Esophagus muscularis mucosa (tissue), 4 donors: ENCODE measurements at regions not wholly inside any gene's neighbourhood (a gene's known extent, or its start where the extent isn't known, plus 50 kb on each side); places are given as distances from the start of the nearest gene placed in this dataset.
A peak's percentile ranks its signal among the peaks of the same experiment; 100 is the strongest.

Source experiments
- DNase-seq: peaks from one replicate; pipeline ENCODE4 v3.0.0-alpha.2; 2017; ENCODE audit errors: extremely low spot score
- H3K27ac ChIP-seq, 4 donors: fragments of 200-600 bp; sonication (generic); replicated peaks in 1 of 4; 1 replicate in 3 of 4; 2 replicates in 1 of 4; pipeline ENCODE4 v1.5.1; 2016 to 2019; ENCODE audit warnings: mild to moderate bottlenecking in 1 of 4
- H3K27me3 ChIP-seq, 4 donors: fragments of 200-600 bp; sonication (generic); one replicate each; pipeline versions ENCODE4 v1.5.1 to v1.6.0; 2016 to 2019
- H3K36me3 ChIP-seq, 4 donors: fragments of 200-600 bp; sonication (generic); one replicate each; pipeline ENCODE4 v1.5.1; 2016 to 2019
- H3K4me1 ChIP-seq, 4 donors: fragments of 200-600 bp; sonication (generic); one replicate each; pipeline ENCODE4 v1.5.1; 2016 to 2019
- H3K4me3 ChIP-seq, 4 donors: fragments of 200-600 bp; sonication (generic); 1 replicate in 2 of 4; 2 replicates in 2 of 4; pipeline ENCODE4 v1.5.1; 2016 to 2019; ENCODE audit warnings: mild to moderate bottlenecking in 4 of 4, moderate library complexity in 1 of 4
- H3K9me3 ChIP-seq, 4 donors: fragments of 200-600 bp; sonication (generic); 1 replicate in 3 of 4; 2 replicates in 1 of 4; pipeline ENCODE4 v1.5.1; 2016 to 2019
- EP300 ChIP-seq: sonication (generic); formaldehyde crosslinking; IDR thresholded peaks from one replicate; pipeline ENCODE4 v1.6.1; 2017; ENCODE audit warnings: antibody characterized with exemption
- POLR2A ChIP-seq: fragments of 450-650 bp; IDR thresholded peaks from one replicate; pipeline ENCODE4 v1.6.1; 2017; ENCODE audit warnings: antibody characterized with exemption, moderate library complexity, mild to moderate bottlenecking, low read depth
- POLR2AphosphoS5 ChIP-seq, 2 donors: sonication (generic); formaldehyde crosslinking; IDR thresholded peaks; one replicate each; pipeline ENCODE4 v1.6.1; 2017; ENCODE audit warnings: antibody characterized with exemption in 2 of 2
- WGBS: methylation state at CpG from one replicate; pipeline ENCODE4 v1.1.5; 2018; 5-methylcytosine and 5-hydroxymethylcytosine counted together
- intact Hi-C: fragments of 100-400 bp; cut with DNase I; formaldehyde crosslinking; loops from one replicate; pipeline ENCODE4 v1.15.1; 2023
- TF ChIP-seq, protein P1 (sequence below), 3 experiments: fragments of 200-600 bp in 2 of 3; fragments of 450-650 bp in 1 of 3; sonication (generic) in 2 of 3; IDR thresholded peaks; one replicate each; pipeline ENCODE4 v1.5.1; 2017 to 2019; ENCODE audit warnings: antibody characterized with exemption in 3 of 3, mild to moderate bottlenecking in 2 of 3, moderate library complexity in 1 of 3

DNA sequence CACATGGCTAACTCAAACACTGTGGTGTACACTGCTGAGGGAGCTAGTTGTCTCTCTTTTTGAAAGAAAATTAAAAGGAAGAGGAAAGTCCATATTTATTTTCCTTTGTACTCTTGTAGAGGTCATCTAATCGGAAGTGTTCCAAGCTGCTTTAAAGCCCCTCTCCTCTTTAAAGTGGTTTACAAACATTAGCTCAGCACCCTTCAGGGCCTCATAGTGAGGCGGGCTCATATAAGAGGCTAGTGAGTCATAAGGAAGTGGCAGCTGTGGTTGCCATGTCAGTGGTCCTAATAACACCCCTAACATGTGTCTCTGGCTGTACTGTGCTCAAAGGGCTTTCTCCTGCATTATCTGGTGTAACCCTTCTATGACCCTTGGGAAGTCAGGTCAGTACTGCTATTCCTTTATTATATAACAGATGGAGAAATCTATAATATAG lies 104.4 kb upstream of the SERBP1 start:
- intact Hi-C loops, result loop anchor here (5.0 to 10.0 kb wide), 4 partner anchors 153 to 810 kb away; partner anchors contain the start of gene GADD45A
- H3K4me3 ChIP-seq, result no peak overlapping the region
- H3K4me1 ChIP-seq, result peaks cover 0 to 9% (median 6%) of the 10 kb centered on the region in 4 donors
- H3K27me3 ChIP-seq, result no peaks in the 10 kb centered on the region
- 86% methylated on average over 2 of the region's 2 CpGs for WGBS
- H3K36me3 ChIP-seq, result no peaks in the 10 kb centered on the region
- H3K9me3 ChIP-seq, result no peaks in the 10 kb centered on the region
- TF ChIP-seq POLR2AphosphoS5 (IDR thresholded peaks at IDR 0.05) (no peak), POLR2A (no peak), EP300 (no peak)
- TF ChIP-seq, protein P1, sequence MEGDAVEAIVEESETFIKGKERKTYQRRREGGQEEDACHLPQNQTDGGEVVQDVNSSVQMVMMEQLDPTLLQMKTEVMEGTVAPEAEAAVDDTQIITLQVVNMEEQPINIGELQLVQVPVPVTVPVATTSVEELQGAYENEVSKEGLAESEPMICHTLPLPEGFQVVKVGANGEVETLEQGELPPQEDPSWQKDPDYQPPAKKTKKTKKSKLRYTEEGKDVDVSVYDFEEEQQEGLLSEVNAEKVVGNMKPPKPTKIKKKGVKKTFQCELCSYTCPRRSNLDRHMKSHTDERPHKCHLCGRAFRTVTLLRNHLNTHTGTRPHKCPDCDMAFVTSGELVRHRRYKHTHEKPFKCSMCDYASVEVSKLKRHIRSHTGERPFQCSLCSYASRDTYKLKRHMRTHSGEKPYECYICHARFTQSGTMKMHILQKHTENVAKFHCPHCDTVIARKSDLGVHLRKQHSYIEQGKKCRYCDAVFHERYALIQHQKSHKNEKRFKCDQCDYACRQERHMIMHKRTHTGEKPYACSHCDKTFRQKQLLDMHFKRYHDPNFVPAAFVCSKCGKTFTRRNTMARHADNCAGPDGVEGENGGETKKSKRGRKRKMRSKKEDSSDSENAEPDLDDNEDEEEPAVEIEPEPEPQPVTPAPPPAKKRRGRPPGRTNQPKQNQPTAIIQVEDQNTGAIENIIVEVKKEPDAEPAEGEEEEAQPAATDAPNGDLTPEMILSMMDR (IDR thresholded peaks at IDR 0.05), result no peak
- H3K27ac ChIP-seq, result no peak overlapping the region
- no peak for DNase-seq

DNA sequence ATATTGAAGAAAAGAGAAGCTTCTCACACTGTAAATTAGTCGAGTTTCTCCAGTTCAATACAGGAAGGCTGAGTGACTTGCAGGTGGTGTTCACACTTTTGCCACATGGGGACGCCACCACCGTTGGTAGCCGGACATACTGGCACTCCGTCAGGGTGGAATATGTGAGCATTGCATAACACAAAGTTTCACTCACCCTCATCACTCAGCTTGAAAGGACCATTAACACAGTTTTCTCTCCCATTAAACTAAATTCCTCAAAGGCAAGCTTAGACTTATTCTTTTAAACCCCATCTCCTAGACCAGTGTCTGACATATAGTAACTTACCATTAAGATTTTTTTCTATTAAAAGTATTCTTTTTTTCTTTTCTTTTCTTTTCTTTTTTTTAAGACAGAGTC lies 105.3 kb upstream of the SERBP1 start:
- Histone ChIP-seq H3K9me3 (no peaks in the 10 kb centered on the region), H3K27ac (no peak overlapping the region), H3K4me1 (peaks cover 0 to 9% (median 6%) of the 10 kb centered on the region in 4 donors), H3K27me3 (no peaks in the 10 kb centered on the region), H3K36me3 (no peaks in the 10 kb centered on the region), H3K4me3 (no peak overlapping the region)
- TF ChIP-seq EP300 (no peak), POLR2A (no peak), POLR2AphosphoS5 (IDR thresholded peaks at IDR 0.05) (peak in 1 of 2 donors; percentile 38)
- TF ChIP-seq, protein P1 (IDR thresholded peaks at IDR 0.05), result peak; percentile 73 to 82 (median 78)
- intact Hi-C loops, result loop anchor here (10.0 kb wide), 3 partner anchors 319 to 809 kb away; no protein-coding TSS in a partner anchor
- DNase-seq, result peak; percentile 94
- WGBS, result 12% methylated on average over 5 of the region's 5 CpGs

DNA sequence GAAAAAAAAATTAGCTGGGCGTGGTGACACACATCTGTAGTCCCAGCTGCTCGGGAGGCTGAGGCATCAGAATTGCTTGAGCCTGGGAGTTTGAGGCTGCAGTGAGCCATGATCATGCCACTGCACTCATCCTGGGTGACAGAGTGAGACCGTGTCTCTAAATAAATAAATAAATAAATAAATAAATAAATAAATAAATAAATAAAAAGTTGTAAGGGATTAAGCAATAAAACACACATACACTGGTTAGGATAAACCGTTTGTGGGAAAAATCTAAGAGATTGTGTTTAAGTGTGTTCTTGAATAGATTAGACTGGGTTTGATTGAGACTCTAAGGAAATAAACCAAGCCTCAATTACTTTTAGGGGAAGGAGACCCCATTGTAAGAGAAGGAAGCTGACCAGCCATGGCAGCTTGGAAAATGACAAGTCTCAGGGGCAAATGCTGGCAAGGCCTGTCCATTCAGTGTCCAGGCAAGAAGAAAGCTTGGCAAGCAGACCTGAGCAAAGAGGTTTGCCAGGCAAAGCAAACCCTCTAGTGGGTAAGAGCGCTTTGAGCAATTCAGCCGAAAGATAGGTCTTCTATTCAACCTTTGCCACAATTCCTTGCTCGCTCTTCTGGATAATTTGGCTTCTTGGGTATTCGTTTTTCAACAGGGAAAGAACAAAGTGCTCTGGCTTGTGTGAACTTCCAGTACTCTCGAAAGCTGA lies 106.9 kb upstream of the SERBP1 start:
- no peak for DNase-seq
- no peak for TF ChIP-seq POLR2AphosphoS5 (IDR thresholded peaks at IDR 0.05)
- no peak for TF ChIP-seq EP300
- no peak for TF ChIP-seq POLR2A
- TF ChIP-seq, protein P1 (IDR thresholded peaks at IDR 0.05), result no peak
- Histone ChIP-seq H3K27me3 (no peaks in the 10 kb centered on the region), H3K9me3 (no peaks in the 10 kb centered on the region), H3K4me1 (peaks cover 0 to 9% (median 6%) of the 10 kb centered on the region in 4 donors), H3K27ac (no peak overlapping the region), H3K4me3 (no peak overlapping the region), H3K36me3 (no peaks in the 10 kb centered on the region)
- intact Hi-C loops, result loop anchor here (10.0 kb wide), 3 partner anchors 318 to 808 kb away; no protein-coding TSS in a partner anchor
- 86% methylated on average over 9 of the region's 9 CpGs for WGBS

DNA sequence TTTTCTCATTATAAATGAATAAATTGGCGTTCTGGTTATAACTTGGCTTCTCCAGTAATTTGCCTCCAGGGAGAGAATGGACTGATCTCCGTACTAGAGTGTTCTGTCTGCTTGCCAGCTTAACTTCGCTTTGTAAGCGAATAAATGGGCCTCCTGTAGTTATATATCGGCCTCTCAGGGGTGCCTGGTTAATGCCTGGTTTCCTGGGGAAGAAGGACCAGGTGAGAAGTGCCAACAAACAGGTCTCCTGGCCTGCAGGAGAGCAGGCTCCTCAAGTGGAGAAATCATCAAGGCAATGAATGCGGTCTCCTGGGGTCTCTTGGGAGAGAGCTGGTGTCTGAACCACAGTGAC lies 107.4 kb upstream of the SERBP1 start:
- DNase-seq, result no peak

More for the DNA sequence above, 107.4 kb upstream of the SERBP1 start:
- TF ChIP-seq POLR2A (no peak), EP300 (no peak), POLR2AphosphoS5 (IDR thresholded peaks at IDR 0.05) (no peak)
- TF ChIP-seq, protein P1 (IDR thresholded peaks at IDR 0.05), result no peak
- Histone ChIP-seq H3K27me3 (no peaks in the 10 kb centered on the region), H3K27ac (no peak overlapping the region), H3K9me3 (no peaks in the 10 kb centered on the region), H3K36me3 (no peaks in the 10 kb centered on the region), H3K4me1 (peaks cover 0 to 9% (median 6%) of the 10 kb centered on the region in 4 donors), H3K4me3 (no peak overlapping the region)
- intact Hi-C loops, result loop anchor here (10.0 kb wide), 3 partner anchors 317 to 807 kb away; no protein-coding TSS in a partner anchor
- 94% methylated on average over 6 of the region's 6 CpGs for WGBS
